CD4-positive, alpha-beta T cell treated with Interleukin-15 for 1 hour (primary cell): ENCODE measurements at regions not wholly inside any gene's neighbourhood (a gene's known extent, or its start where the extent isn't known, plus 50 kb on each side); places are given as distances from the start of the nearest gene placed in this dataset.
A peak's percentile ranks its signal among the peaks of the same experiment; 100 is the strongest.
"Not testable (repeated sequence)": the region's sequence is repeated elsewhere in the genome, so short reads cannot be mapped to it uniquely, and the experiment has no call there.

Experiments
- DNase-seq: peaks from one replicate; pipeline ENCODE4 v3.0.0-alpha.2; 2020

DNA sequence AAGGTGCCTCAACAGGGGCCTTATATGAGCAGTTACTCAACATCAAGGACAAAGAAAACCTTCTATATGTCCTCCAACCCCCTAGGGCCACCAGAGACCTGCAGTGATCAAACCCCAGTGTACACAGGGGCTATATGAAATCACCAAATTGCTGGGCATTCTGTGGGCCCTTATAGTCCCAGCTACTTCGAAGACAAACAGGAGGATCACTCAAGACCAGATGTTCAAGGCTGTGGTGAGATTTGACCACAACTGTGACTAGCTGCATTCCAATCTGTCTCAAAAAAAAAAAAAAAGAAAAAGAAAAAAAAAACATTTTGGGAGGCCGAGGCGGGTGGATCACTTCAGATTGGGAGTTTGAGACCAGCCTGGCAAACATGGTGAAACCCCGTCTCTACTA is 51.0 kb upstream of the PRB2 start:
- DNase-seq = no peak

DNA sequence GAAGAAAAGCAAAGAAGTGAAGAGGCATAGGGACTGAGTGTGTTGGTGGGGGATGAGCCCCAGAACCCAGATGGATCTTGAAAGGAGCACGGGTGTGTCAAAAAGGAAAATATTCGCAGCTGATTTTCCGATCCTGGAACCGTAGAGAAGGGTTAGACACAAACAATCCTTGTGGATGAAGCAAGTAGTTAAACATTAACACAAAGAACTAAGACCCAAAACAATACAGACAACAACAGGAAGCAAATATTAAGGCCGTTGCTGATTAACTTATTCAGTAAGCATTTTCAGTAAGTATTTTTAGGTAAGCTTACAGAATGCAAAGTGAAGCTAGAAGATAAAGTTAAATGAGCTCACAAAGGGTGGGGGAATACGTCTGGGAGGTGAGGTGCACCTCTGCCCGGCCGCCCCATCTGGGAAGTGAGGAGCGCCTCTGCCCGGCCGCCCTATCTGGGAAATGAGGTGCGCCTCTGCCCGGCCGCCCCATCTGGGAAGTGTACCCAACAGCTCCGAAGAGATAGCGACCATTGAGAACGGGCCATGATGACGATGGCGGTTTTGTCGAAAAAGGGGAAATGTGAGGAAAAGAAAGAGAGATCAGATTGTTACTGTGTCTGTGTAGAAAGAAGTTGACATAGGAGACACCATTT is 62.8 kb upstream of the PRB2 start:
- no peak for DNase-seq

DNA sequence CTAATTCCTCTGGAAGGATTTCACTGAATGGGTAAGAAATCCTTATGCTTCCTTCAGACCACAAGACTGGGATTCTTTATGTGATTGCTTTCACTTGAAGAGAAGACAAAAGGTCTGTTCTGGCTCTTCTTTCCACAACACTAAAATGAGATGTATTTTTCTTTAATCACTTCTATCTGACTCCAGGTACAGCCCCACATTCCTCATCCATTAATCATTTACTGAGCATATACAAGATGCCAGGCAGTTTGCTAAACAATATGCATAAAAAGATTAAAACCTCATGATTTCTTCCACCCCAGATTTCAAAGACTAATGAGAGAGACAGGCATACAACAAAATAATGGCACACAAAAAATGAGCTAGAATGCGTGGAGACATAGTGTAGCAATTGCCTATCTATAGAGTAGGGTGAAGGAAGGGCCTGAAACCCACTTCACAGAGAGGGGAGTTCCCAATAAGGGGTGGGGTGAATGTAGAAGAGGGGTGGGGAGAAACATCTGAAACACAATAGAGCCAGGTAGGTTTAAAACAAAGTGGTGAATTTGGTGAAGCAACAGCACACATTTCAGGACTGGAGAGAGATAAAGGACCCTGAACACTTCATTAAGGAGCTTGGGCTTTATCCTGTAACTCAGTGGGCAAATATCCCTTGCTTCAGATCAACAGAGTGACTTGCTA is 65.1 kb upstream of the PRB2 start:
- DNase-seq = no peak

DNA sequence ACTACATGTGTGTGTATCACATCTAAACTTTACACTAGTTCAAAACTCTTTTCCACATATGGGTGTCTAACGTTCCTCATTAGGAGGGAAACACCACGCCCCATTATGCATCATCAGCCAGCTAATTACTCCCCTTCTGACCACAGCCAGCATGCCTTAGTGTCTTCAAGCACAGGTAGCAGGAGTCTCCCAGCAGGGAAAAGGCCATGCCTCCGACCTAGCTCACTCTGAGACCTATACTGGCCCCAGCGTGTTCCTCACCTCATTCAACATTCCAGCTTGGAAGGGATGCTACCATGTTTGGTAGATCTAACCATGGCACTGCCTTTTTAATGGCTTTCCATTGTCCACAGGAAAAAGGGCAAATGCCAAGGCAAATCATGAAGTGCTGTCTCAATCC is 66.1 kb upstream of the PRB2 start:
- DNase-seq = no peak

DNA sequence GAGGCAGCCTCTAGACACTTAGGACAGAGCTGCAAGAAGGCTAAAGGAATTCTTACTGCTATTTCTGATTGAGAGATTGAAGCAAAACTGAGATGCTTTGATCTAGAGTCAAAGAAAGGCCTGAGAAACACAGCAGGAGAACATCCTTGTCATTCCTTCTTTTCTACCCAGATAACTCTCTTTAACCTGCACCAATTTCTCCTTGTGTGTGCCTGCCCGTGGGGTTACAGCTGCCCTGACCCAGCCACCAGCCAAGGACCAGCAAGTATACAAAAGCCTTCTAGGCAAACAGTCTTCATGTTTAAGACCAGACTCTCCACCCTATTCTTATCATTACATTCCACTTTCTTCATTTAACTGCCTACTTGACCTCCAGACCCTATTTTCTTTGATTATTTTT is 81.7 kb upstream of the PRB2 start:
- no peak for DNase-seq

DNA sequence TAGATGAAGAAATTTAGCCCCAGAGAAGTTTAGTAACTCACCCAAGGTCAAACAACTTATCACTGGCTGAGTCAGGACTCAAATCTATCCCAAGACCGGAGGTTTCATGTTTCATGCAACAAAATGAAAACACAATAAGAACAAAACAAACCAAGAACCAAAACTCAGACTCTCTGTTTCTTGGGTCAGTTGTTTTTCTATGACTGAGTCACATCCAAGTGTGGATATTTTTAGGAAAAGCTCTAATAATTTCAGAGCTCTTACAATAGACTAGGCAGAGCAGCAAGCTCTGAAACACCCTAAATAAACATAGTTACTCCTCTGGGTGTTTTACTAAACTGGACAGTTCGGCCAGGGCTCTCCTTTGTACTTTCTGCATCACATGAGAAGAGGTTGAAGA is 87.6 kb upstream of the PRB2 start:
- no peak for DNase-seq

DNA sequence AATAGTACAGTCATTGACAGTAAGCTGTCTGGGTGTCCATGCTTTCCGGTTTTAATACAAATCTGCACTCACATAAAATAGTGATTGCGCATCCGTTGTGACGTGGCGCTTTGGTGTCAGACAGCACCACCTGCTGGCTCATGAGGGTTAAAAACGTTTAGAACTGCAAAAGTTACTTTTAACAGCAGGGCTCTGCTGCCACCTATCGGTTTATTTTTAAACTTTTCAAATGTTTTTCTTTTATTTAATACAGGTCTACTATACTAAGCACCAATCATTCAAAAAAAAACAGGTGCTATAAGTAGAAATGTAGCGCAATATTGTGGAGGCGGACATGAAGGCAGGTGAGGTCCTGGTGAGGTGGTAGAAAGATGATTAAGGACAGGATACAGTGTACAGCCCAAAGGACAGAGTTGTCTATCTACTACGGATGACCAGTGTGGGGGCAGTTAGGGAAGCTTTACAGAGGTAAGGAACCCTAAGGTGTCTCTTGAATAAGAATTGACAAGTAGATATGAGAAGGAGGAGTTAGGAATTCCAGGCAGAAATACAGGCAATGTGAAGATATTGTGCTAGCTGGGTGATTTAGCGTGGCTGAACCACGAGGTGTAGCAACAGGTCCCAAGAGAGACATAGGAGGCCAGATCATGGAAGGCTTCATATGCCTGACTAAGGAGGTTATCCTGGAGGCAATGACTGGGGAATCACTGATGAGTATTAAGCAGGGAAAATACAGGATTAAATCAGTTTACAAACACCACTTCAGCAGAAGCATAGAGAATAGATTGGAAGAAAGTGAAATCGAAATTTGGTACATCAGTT is 91.5 kb upstream of the PRB2 start:
- DNase-seq = peak; percentile 79

DNA sequence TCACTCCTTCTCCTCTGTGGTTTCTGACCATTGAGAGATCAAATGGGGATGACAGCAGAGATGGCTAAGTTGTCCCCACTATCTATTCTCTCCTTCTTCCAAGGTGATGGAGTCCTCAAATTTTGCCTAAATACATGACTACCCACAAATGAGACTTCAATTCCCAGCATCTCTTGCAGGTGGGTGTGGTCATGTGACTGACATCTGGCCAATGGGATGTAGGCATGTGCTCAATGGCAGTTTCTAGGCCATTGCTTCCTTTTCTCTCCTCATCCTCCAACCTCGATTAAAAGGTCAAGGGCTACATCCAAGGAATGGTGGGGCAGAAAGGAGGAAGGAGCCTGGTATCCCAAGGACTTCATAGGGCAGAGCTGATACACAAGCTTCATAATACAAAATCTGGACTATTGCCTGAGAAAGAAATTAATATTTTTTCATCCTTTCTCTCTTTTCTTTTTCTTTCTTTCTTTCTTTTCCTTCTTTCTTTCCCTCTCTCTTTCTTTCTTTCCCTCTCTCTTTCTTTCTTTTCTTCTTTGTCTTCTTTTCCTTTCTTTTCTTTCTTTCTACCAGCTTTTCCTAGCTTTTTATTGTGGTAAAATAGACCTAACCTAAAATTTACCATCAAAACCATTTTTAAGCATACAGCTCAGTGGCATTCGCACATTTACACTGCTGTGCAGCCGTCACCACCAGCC is 100.9 kb upstream of the PRB2 start:
- DNase-seq = no peak

DNA sequence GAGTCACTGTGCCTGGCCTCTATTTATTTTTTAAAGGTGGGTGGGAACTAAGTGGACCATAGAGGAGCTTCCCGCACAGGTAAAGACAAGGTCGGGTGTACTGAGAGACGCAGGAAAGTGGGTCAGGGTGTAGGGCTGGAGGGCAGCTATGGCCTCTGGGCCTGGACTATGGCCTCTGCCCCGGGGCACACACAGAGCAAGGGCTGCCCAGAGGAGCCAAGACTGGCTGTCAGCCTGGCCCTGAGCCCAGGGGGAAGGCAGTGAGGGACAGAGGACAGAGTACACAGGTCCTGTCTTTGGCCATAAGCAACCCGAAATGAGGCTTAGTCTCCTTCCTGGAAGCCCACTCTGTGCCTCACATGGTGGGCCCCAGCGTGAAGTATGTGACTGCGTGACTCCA is 102.1 kb upstream of the PRB2 start:
- no peak for DNase-seq

DNA sequence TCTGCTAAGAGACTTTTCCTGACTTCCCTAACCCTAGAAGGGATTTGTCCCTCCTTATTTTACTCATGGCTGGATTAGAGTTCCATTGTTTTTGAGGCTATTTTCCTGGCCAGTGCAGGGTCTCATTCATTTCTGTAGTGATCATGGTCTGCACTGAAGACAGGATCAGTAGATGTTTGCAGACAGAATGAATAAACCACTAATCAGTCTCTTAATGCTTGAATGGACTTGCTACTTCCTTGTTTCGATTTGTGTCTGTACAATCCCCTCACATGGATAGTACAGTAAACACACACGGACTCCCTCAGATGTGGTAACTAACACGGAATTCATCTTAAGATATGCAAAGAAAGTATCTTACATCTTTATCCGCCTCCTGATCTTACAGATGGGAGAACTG is 102.6 kb upstream of the PRB2 start:
- no peak for DNase-seq

DNA sequence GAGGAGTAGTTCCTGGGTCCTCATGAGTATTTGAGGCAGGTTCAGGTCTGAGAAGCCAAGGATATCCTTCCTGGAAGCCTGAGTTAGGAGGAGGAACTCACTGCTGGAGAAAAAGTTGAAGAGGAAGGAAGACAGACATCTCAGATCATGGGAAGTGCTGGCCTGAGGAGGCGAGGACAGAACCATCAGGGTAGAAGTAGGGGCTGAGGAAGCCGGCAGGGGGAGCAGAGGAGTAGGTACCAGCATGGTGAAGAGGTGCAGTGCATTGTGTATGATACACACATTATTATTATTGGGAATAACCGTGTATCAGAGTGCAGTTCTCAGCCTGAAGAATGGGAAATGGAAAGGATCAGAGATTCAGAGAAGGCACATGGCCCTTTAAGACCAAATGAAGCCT is 103.2 kb upstream of the PRB2 start:
- DNase-seq = not testable (repeated sequence)

DNA sequence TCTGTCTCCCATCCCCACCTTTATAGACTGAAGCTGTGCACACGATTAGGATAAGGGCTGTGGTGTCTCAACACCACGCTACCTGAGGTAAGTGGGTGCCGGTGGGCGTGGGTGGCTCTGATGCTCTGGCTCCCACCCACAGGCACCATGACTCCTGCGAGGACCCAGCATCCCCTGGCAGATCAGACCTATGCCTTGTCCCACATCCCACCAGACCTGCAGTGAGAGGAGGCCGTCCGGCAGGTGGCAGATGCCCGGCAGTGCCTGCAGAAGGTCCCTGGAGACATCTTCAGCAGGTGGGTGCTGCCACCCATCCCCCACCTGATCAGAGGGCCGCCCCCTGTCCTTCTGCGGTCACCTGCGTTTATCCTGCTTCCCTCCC is 104.4 kb upstream of the PRB2 start:
- DNase-seq = no peak

DNA sequence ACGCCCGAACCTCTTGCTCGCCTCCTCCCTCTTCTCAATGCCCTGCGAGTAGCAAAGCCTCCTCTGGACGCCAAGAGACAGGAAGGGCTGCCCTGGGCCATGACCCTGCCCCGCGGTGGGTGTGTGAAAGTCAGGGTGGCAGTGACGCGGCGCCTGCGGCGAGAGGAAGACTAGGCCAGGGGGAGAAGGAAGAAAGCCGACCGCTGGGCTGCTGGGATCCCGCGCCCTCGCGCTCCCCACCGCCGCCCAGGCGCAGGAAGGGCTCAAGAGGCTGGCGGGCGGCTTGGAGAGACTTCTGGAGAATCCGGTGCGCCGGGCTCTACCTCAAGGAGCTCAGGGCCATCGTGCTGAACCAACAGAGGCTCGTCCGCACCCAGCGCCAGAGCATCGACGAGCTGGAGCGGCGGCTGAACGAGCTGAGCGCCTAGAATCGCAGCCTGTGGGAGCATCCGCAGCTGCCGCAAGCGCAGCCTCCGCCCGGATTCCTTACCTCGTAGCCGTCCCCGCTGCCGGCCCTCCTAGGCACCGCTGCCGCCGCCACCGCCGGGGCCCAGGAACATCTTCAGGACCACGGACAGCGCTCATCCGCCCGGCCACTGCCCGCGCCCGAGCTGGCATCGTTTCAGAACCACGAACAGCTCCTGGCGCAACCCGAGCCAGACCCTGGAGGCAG is 105.0 kb upstream of the PRB2 start:
- peak; percentile 57 for DNase-seq

DNA sequence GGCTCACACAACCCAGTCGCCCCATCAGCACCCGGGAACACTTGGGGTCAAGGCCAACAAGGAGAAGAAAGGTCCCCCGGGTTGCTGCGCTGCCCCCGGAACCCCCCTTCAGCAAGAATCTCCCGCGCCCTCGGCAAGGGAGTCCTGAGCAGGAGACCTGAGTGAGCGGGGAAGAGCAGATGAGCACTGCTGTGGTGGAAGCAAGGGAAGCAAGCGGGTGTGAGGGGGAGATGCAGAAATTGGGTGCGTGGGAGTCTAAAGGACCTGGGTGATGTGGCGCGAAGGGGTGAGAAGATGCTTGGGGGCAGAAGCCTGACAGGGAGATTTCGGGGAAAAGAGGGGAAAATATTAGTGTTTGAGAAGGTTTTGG is 105.5 kb upstream of the PRB2 start:
- no peak for DNase-seq

DNA sequence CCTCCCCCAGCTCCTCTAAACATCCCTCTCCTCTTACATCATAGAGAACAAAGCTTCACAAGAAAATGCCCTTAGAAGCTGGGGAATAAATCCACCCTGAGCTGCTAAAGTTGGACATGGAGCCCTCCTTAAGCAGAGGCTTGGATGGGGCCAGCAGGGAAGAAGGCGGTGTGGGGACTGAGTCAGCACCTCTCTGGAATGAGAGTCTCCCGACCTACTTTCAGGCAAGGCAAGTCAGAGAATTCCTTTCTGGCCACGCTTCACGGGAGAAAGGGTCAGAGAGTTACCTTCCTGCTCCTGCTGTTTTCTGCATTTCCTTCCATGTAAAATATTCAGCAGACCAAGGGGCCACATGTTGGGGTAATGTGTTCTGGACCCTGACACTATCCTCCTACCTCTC is 113.3 kb upstream of the PRB2 start:
- DNase-seq = no peak

DNA sequence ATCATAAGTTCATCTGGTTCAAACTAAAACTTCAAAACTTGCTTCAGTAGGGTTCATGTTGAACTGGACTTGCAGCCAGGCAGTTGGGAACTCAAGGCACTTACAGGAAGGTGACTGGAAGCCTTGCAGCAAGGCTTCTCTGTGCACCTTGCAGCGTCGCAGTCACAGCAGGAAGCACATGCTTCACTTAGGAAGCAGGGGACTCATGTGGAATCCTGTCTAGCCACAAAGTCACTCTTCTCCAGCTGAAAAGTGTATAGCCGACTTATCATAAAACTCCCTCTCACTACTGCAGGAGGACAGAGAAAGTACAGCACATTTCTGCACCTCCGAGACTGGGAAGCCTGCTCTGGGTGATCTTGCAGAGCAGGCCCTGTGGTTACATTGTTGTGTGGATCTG is 114.0 kb upstream of the PRB2 start:
- DNase-seq = no peak

DNA sequence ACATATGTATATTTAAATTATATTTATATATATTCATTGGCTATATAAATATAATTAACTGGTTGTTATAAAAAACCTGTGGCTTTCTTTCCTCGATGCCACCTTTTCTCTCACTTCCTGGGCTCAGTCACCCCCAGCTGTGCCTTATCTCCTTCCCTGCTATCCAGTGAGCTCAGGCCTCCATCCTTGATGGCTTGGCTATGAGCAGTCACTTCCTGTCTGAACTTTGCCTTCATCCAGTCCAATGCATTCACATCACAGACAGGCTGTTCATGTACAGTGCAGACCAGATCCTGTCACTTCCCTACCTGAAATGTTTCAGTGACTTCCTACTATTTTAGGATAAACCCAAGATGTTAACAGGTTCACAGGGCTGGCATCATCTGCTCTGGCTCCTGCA is 115.3 kb upstream of the PRB2 start:
- no peak for DNase-seq

DNA sequence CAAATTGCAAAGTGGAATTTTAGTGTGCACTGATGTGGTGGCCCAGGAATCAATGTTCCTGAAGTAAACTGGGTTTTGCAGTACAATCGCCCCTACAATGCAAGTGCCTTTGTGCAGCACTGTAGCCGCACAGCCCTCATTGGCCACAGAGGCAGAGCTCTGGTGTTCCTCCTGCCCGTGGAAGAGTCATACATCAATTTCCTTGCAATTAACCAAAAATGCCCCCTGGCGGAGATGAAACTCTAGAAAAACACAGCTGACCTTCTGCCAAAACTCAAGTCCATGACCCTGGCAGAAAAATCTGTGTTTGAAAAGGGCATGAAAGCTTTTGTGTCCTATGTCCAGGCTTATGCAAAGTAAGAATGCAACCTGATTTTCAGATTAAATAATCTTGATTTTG is 117.9 kb upstream of the PRB2 start:
- DNase-seq = no peak

DNA sequence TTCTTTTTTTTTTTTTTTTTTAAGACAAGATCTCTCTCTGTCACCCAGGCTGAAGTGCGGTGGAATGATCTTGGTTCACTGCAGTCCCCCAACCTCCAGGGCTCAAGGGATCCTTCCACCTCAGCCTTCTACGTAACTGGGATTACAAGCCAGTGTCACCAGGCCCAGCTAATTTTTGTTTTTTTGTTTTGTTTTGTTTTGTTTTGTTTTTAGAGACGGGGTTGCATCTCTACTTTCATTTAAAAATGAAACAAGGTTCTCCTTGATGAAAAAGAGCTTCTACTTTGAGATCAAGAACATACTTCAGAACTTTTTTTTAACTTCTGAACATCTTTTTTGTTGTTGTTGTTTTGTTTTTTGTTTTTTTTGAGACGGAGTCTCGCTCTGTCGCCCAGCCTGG is 121.7 kb upstream of the PRB2 start:
- no peak for DNase-seq

DNA sequence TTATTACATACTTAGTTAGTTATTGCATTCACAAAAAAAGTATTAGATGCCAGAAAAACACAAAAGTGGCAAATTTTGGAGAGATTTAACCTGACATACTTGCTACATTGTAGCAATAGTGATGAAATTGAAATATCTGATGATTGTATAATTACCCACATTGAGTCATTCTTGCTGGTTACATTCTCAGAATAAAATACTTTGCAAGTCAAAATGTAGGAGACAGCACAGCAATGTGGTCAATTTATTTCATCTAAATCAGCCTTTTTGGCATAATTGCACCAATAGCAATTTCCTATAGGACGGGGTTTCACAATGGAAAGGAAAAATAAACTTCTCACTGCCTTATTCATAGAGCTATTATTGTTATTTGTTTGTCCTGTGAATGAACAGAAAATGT is 125.0 kb upstream of the ETV6 start:
- DNase-seq = no peak

DNA sequence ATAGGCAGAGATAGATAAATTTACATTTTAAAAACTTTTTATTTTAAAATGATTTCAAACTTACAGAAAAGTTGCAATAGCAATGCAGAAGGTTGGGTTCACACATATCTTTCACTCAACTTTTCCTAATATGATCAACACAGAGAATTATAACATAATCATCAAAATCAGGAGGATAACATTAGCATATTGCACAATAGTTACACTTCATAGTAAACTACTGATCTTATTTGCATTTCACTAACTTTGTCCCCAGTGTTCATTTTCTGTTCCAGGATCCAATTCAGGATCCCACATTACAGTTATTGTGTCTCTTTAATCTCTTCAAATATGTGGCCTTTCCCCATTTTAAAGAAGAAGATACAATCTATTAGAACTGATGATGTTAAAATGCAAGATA is 115.4 kb upstream of the ETV6 start:
- no peak for DNase-seq

DNA sequence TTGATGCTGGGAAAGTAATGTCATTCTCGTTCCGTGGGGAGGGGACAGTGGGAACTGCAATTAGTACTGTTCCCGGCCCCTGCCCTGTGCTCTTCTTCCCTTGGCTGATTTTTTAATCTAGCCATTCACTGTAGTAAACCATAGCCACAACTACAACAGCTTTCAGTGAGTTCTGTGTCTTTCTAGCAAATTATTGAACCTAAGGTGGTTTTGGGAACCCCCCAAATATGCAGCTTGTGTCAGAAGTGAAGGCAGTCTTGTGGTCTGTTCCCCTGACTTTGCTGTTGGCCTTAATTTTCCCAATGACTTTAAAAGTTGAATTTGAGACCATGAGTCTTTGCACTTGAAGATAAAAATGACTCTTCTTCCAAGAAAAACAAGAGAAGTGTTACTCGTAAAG is 114.3 kb upstream of the ETV6 start:
- no peak for DNase-seq

DNA sequence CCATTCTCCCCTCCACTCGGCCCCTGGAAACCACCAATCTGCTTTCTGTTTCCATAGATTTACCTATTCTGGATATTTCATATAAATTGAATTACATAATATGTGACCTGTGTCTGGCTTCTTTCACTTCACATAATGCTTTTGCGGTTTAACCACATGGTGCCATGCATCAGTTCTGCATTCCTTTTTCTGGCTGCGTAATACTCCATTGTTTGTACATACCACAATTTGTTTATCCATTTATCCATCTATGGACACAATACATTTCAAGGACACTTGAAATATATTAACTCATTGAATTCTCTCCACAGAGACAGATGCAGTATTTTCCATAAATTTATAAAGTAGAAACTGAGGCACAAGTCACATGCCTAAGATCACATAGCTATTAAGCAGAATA is 110.3 kb upstream of the ETV6 start:
- DNase-seq = no peak
